SU-DHL-6 (cell line): ENCODE measurements at regions not wholly inside any gene's neighbourhood (a gene's known extent, or its start where the extent isn't known, plus 50 kb on each side); places are given as distances from the start of the nearest gene placed in this dataset.

Source experiments
- EZH2phosphoT487 ChIP-seq: fragments of 200-600 bp; sonication (generic), shearing (Covaris generic); conservative IDR thresholded peaks from 2 replicates; pipeline ENCODE4 v1.6.1; 2018; ENCODE audit warnings: mild to moderate bottlenecking, antibody characterized with exemption, low read length, moderate library complexity, mixed read lengths
- TF ChIP-seq, protein P1 (sequence below): fragments of 200-600 bp; sonication (generic); IDR thresholded peaks from one replicate; pipeline ENCODE4 v1.5.1; 2017; ENCODE audit warnings: antibody characterized with exemption, mild to moderate bottlenecking, low read length, moderate library complexity; ENCODE audit not compliant: insufficient read depth, poor library complexity, severe bottlenecking

DNA sequence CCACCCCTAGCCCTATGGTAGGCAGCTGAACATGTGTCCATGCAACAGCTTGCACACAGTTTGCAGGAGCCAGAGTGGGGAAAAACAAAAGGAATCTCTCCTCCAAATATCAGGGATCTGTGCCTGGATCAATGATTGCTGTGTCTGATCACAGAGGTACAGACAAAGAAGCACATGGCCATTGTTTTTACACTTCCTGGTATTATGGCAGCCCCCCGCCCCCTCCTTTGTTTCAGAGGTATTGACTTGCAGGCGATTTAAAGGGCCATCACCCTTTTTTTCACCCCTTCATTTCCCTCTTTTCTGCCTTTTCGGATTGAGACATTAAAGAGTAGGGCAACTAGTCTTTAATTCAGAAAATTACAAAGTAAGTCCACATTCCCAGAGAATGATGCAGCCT, 453.0 kb upstream of the LUZP2 start:
- TF ChIP-seq, protein P1, sequence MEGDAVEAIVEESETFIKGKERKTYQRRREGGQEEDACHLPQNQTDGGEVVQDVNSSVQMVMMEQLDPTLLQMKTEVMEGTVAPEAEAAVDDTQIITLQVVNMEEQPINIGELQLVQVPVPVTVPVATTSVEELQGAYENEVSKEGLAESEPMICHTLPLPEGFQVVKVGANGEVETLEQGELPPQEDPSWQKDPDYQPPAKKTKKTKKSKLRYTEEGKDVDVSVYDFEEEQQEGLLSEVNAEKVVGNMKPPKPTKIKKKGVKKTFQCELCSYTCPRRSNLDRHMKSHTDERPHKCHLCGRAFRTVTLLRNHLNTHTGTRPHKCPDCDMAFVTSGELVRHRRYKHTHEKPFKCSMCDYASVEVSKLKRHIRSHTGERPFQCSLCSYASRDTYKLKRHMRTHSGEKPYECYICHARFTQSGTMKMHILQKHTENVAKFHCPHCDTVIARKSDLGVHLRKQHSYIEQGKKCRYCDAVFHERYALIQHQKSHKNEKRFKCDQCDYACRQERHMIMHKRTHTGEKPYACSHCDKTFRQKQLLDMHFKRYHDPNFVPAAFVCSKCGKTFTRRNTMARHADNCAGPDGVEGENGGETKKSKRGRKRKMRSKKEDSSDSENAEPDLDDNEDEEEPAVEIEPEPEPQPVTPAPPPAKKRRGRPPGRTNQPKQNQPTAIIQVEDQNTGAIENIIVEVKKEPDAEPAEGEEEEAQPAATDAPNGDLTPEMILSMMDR = no peak
- TF ChIP-seq EZH2phosphoT487 = no peak
